ENCODE measurements at regions not wholly inside any gene's neighbourhood (a gene's known extent, or its start where the extent isn't known, plus 50 kb on each side); places are given as distances from the start of the nearest gene placed in this dataset.

GRCh38 chr6:121020656-121021055 lies 313.6 kb downstream of the TBC1D32 start (continued):
- no peak for TF ChIP-seq ZNF512 (CRISPR knock-in tag; IDR thresholded peaks at IDR 0.05; ENCODE audit: borderline replicate concordance)

- Mint-ChIP-seq H3K27ac (no peak overlapping the region), H3K36me3 (no peaks in the 10 kb centered on the region), H3K4me3 (no peak overlapping the region), H3K4me1 (no peaks in the 10 kb centered on the region), H3K27me3 (ENCODE audit: low read depth) (no peaks in the 10 kb centered on the region), H3K9me3 (peaks cover under 1% of the 10 kb centered on the region; the same call in 1 of the 2 replicates)
- TF ChIP-seq ATF1 (CRISPR knock-in tag; IDR thresholded peaks at IDR 0.05) (no peak), ERG (CRISPR knock-in tag; IDR thresholded peaks at IDR 0.05) (no peak), CREB1 (CRISPR knock-in tag; IDR thresholded peaks at IDR 0.05) (no peak), TEAD4 (CRISPR knock-in tag; IDR thresholded peaks at IDR 0.05) (no peak), TEAD1 (CRISPR knock-in tag; IDR thresholded peaks at IDR 0.05) (no peak), ATF3 (CRISPR knock-in tag; conservative IDR thresholded peaks at IDR 0.05) (no peak), ZNF317 (CRISPR knock-in tag; IDR thresholded peaks at IDR 0.05; ENCODE audit: borderline replicate concordance, low read depth) (no peak), GABPB1 (CRISPR knock-in tag; IDR thresholded peaks at IDR 0.05) (no peak), MYBL2 (CRISPR knock-in tag; IDR thresholded peaks at IDR 0.05) (no peak), ZNF423 (CRISPR knock-in tag; IDR thresholded peaks at IDR 0.05) (no peak), ZNF121 (CRISPR knock-in tag; IDR thresholded peaks at IDR 0.05) (no peak), NR2C2 (CRISPR knock-in tag; IDR thresholded peaks at IDR 0.05) (no peak), ESRRA (CRISPR knock-in tag; IDR thresholded peaks at IDR 0.05; ENCODE audit: borderline replicate concordance) (no peak), KAT7 (CRISPR knock-in tag; IDR thresholded peaks at IDR 0.05; ENCODE audit: borderline replicate concordance) (no peak), USF2 (CRISPR knock-in tag; IDR thresholded peaks at IDR 0.05) (no peak)
- DNase-seq (ENCODE audit: low spot score) (no peak), ATAC-seq (no peak)
- ChIA-PET CTCF (no interaction called here), POLR2A (no interaction called here)
Measured at GRCh38 chr6:121008553-121008952, 325.7 kb downstream of the TBC1D32 start.

GRCh38 chr6:121006024-121006423 lies 328.3 kb downstream of the TBC1D32 start:
- POLR2A ChIA-PET = no interaction called here
- Mint-ChIP-seq H3K4me3 (no peak overlapping the region), H3K27me3 (ENCODE audit: low read depth) (no peaks in the 10 kb centered on the region), H3K9me3 (peaks cover 16% of the 10 kb centered on the region), H3K27ac (no peak overlapping the region), H3K36me3 (peaks cover 8% of the 10 kb centered on the region; the same call in 1 of the 2 replicates), H3K4me1 (no peaks in the 10 kb centered on the region)
- ATAC-seq = no peak
- TF ChIP-seq SMAD4 (CRISPR knock-in tag; IDR thresholded peaks at IDR 0.05) (no peak), IRF1 (CRISPR knock-in tag; IDR thresholded peaks at IDR 0.05) (no peak), ZMAT4 (CRISPR knock-in tag; IDR thresholded peaks at IDR 0.05) (no peak), CREM (CRISPR knock-in tag; IDR thresholded peaks at IDR 0.05) (no peak), E2F4 (CRISPR knock-in tag; IDR thresholded peaks at IDR 0.05; ENCODE audit: borderline replicate concordance, low read depth) (no peak), CBFB (CRISPR knock-in tag; IDR thresholded peaks at IDR 0.05; ENCODE audit: low read depth) (no peak), NFATC4 (CRISPR knock-in tag; IDR thresholded peaks at IDR 0.05) (no peak), TEAD1 (CRISPR knock-in tag; IDR thresholded peaks at IDR 0.05) (no peak), ZNF396 (CRISPR knock-in tag; IDR thresholded peaks at IDR 0.05; ENCODE audit: borderline replicate concordance) (no peak), TCF7 (CRISPR knock-in tag; IDR thresholded peaks at IDR 0.05; ENCODE audit: low read depth) (no peak), ZNF317 (CRISPR knock-in tag; IDR thresholded peaks at IDR 0.05; ENCODE audit: borderline replicate concordance, low read depth) (no peak), ZNF232 (CRISPR knock-in tag; IDR thresholded peaks at IDR 0.05) (no peak), JUN (CRISPR knock-in tag; IDR thresholded peaks at IDR 0.05) (no peak), ZBTB21 (CRISPR knock-in tag; IDR thresholded peaks at IDR 0.05; ENCODE audit: borderline replicate concordance) (no peak), MYBL2 (CRISPR knock-in tag; IDR thresholded peaks at IDR 0.05) (no peak), GABPB1 (CRISPR knock-in tag; IDR thresholded peaks at IDR 0.05) (no peak)
- no peak for DNase-seq (ENCODE audit: low spot score)
- CTCF ChIA-PET = no interaction called here
